Transverse colon (tissue), 4 donors: ENCODE measurements at regions not wholly inside any gene's neighbourhood (a gene's known extent, or its start where the extent isn't known, plus 50 kb on each side); places are given as distances from the start of the nearest gene placed in this dataset.

Experiments
- DNase-seq: peaks from one replicate; pipeline ENCODE4 v3.0.0-alpha.2; 2019
- H3K27ac ChIP-seq, 4 donors: fragments of 200-600 bp; sonication (generic); 2 replicates each; pipeline ENCODE4 v1.5.1; 2016 to 2018; ENCODE audit warnings: inconsistent platforms in 4 of 4
- H3K27me3 ChIP-seq: fragments of 200-600 bp; sonication (generic); 2 replicates; pipeline ENCODE4 v1.5.1; 2017; ENCODE audit warnings: inconsistent platforms
- H3K36me3 ChIP-seq, 4 donors: fragments of 200-600 bp; sonication (generic); 2 replicates each; pipeline ENCODE4 v1.5.1; 2017 to 2019; ENCODE audit warnings: inconsistent platforms in 4 of 4
- H3K4me1 ChIP-seq, 4 donors: fragments of 200-600 bp; sonication (generic); 2 replicates each; pipeline ENCODE4 v1.5.1; 2017 to 2020; ENCODE audit warnings: inconsistent platforms in 4 of 4
- H3K4me3 ChIP-seq, 4 donors: fragments of 200-600 bp; sonication (generic); 1 replicate in 1 of 4; 2 replicates in 3 of 4; pipeline versions ENCODE4 v1.5.1 to v1.6.1; 2017 to 2019; ENCODE audit warnings: inconsistent platforms in 4 of 4
- H3K9me3 ChIP-seq, 2 donors: fragments of 200-600 bp; sonication (generic); 2 replicates each; pipeline ENCODE4 v1.5.1; 2017 to 2019; ENCODE audit warnings: inconsistent platforms in 2 of 2
- EP300 ChIP-seq: sonication (generic); formaldehyde crosslinking; IDR thresholded peaks from one replicate; pipeline ENCODE4 v1.6.1; 2017; ENCODE audit warnings: antibody characterized with exemption, low read depth
- POLR2A ChIP-seq: fragments of 450-650 bp; IDR thresholded peaks from one replicate; pipeline ENCODE4 v1.6.1; 2016; ENCODE audit warnings: antibody characterized with exemption, mild to moderate bottlenecking, moderate library complexity
- POLR2AphosphoS5 ChIP-seq, 3 donors: sonication (generic); formaldehyde crosslinking; IDR thresholded peaks; one replicate each; pipeline ENCODE4 v1.6.1; 2016; ENCODE audit warnings: antibody characterized with exemption in 3 of 3
- WGBS, 2 donors: methylation state at CpG; one replicate each; pipeline ENCODE4 v1.1.5; 2018; ENCODE audit warnings: low coverage in 1 of 2; 5-methylcytosine and 5-hydroxymethylcytosine counted together
- in situ Hi-C, 4 donors: fragments of 200-750 bp; cut with MboI; loops; one replicate each; pipeline versions ENCODE4 v1.15.0 to v1.15.1; 2017; ENCODE audit warnings: low sequenced_read_pairs in 3 of 4, low pct_ligation_motif_present in 1 of 4, low pct_unique_long_range_greater_than_20kb in 1 of 4
- intact Hi-C: fragments of 100-400 bp; cut with DNase I; formaldehyde crosslinking; loops from one replicate; pipeline ENCODE4 v1.15.1; 2023; ENCODE audit warnings: low total_unique reads
- TF ChIP-seq, protein P1 (sequence below), 5 experiments: fragments of 200-600 bp in 3 of 5; fragments of 450-650 bp in 2 of 5; sonication (generic) in 3 of 5; IDR thresholded peaks; 1 replicate in 2 of 5; 2 replicates in 3 of 5; pipeline ENCODE4 v1.5.1; 2016 to 2017; ENCODE audit warnings: antibody characterized with exemption in 5 of 5, inconsistent platforms in 3 of 5, mild to moderate bottlenecking in 2 of 5, moderate library complexity in 1 of 5

DNA sequence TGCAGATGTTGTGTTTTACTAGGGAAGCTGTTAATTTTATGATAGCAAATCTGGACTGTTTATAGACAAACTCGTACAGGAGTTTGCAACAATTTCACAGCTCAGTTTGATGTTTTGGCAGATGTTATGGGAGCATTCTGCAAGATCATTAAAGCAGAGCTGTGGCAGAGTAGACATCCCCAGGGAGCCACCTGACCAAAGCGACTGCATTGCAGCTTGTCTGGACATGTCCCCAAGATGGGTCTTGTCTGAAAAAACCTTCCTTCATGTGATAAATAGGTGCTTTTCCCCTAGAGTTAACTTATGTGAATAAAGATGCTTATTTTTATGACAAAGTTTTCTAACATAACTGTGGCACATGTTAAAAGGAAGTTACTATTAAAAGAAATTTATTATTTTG, 91.2 kb upstream of the GPR141 start:
- in situ Hi-C loops = no loop called here
- intact Hi-C loops = no loop called here
- WGBS, 2 donors = 53% methylated on average over 2 of the region's 2 CpGs; no CpG with 5 or more reads in 1 of the 2 donors

DNA sequence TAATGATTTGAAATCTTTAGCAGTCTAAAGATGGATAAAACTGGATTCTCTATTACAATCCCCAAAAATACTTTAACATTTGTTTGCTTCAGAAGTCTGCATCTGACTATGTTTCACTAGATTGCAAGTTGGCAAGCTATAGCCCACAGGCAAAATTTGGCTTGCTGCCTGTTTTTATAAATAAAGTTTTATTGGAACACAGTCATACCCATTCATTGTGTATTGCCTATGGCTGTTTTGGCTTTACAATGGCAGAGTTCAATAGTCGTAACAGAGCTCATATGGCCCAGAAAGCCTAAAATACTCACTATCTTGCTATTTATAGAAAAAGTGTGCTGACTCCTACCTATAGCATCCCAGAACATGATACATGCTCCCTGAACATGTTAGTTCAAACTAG, 89.0 kb upstream of the GPR141 start:
- H3K9me3 ChIP-seq = no peaks in the 10 kb centered on the region
- intact Hi-C loops = no loop called here
- no peaks in the 10 kb centered on the region for H3K27me3 ChIP-seq
- no peaks in the 10 kb centered on the region for H3K36me3 ChIP-seq
- no peak overlapping the region for H3K27ac ChIP-seq
- in situ Hi-C loops = no loop called here
- DNase-seq = no peak
- 75 to 80% methylated on average over 1 of the region's 1 CpG for WGBS, 2 donors
- TF ChIP-seq, protein P1, sequence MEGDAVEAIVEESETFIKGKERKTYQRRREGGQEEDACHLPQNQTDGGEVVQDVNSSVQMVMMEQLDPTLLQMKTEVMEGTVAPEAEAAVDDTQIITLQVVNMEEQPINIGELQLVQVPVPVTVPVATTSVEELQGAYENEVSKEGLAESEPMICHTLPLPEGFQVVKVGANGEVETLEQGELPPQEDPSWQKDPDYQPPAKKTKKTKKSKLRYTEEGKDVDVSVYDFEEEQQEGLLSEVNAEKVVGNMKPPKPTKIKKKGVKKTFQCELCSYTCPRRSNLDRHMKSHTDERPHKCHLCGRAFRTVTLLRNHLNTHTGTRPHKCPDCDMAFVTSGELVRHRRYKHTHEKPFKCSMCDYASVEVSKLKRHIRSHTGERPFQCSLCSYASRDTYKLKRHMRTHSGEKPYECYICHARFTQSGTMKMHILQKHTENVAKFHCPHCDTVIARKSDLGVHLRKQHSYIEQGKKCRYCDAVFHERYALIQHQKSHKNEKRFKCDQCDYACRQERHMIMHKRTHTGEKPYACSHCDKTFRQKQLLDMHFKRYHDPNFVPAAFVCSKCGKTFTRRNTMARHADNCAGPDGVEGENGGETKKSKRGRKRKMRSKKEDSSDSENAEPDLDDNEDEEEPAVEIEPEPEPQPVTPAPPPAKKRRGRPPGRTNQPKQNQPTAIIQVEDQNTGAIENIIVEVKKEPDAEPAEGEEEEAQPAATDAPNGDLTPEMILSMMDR (IDR thresholded peaks at IDR 0.05) = no peak
- no peak for TF ChIP-seq EP300
- no peak for TF ChIP-seq POLR2AphosphoS5 (IDR thresholded peaks at IDR 0.05)
- no peak for TF ChIP-seq POLR2A
- H3K4me3 ChIP-seq = no peak overlapping the region
- H3K4me1 ChIP-seq = no peaks in the 10 kb centered on the region

More for the DNA sequence above, 91.2 kb upstream of the GPR141 start:
- no peak overlapping the region for H3K4me3 ChIP-seq
- no peak overlapping the region for H3K27ac ChIP-seq
- no peaks in the 10 kb centered on the region for H3K9me3 ChIP-seq
- no peaks in the 10 kb centered on the region for H3K4me1 ChIP-seq
- DNase-seq = no peak
- H3K36me3 ChIP-seq = no peaks in the 10 kb centered on the region
- H3K27me3 ChIP-seq = no peaks in the 10 kb centered on the region
- TF ChIP-seq EP300 = no peak
- TF ChIP-seq POLR2A = no peak
- TF ChIP-seq POLR2AphosphoS5 (IDR thresholded peaks at IDR 0.05) = no peak
- TF ChIP-seq, protein P1 (IDR thresholded peaks at IDR 0.05) = no peak

DNA sequence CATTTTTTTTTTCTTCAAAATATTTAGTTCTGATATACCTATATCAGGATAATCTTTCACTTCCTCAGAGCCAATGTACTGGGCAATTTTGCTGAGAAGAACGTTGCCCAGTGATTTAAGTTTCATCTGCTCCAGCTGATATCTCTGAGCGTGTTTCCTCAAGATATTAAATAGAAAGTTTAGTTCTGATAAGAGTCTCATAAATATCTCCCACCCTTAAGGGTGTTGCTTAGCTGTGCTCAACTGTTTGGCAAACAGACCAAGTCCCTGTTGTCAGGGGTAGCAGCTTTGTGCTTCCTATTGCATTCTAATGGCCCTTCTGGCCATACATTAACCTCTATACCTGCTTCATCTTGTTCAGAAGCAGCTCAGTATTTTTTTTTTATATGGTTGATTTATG, 84.7 kb upstream of the GPR141 start:
- WGBS, 2 donors = 37 to 40% methylated on average over 1 to 2 of the region's 2 CpGs
- Histone ChIP-seq H3K27me3 (no peaks in the 10 kb centered on the region), H3K9me3 (no peaks in the 10 kb centered on the region), H3K36me3 (no peaks in the 10 kb centered on the region), H3K27ac (no peak overlapping the region), H3K4me1 (no peaks in the 10 kb centered on the region), H3K4me3 (no peak overlapping the region)
- no peak for TF ChIP-seq POLR2AphosphoS5 (IDR thresholded peaks at IDR 0.05)
- TF ChIP-seq POLR2A = no peak
- TF ChIP-seq, protein P1 (IDR thresholded peaks at IDR 0.05) = no peak
- no peak for TF ChIP-seq EP300
- no peak for DNase-seq
- in situ Hi-C loops (no loop called here), intact Hi-C loops (no loop called here)

DNA sequence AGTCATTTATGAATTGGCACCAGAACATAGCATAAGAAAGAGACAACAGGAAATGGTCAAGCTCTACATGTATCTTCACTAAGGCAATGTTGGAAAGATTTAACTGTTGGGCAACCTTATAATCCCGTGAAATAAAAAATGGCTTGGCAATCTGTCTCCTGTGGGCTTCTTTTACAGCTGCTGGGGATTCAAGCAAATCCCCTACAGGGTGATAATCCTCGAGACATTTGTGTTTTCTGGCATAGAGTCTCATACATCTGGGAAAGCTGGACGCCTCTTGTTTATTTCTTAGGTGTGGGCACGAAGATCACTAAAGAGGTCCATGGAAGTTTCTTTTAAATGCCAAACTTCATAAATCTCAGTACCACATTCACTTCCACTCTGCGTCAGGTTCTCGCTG, 82.2 kb upstream of the GPR141 start:
- Histone ChIP-seq H3K27me3 (no peaks in the 10 kb centered on the region), H3K4me1 (no peaks in the 10 kb centered on the region), H3K27ac (no peak overlapping the region), H3K4me3 (no peak overlapping the region), H3K36me3 (no peaks in the 10 kb centered on the region), H3K9me3 (no peaks in the 10 kb centered on the region)
- in situ Hi-C loops = no loop called here
- TF ChIP-seq, protein P1 (IDR thresholded peaks at IDR 0.05) = no peak
- no peak for TF ChIP-seq POLR2AphosphoS5 (IDR thresholded peaks at IDR 0.05)
- intact Hi-C loops = no loop called here
- whole genome bisulfite sequencing, 2 donors = 30 to 63% methylated on average over 3 to 6 of the region's 6 CpGs
- DNase-seq = no peak
